ENCODE measurements at regions not wholly inside any gene's neighbourhood (a gene's known extent, or its start where the extent isn't known, plus 50 kb on each side); places are given as distances from the start of the nearest gene placed in this dataset.

DNA sequence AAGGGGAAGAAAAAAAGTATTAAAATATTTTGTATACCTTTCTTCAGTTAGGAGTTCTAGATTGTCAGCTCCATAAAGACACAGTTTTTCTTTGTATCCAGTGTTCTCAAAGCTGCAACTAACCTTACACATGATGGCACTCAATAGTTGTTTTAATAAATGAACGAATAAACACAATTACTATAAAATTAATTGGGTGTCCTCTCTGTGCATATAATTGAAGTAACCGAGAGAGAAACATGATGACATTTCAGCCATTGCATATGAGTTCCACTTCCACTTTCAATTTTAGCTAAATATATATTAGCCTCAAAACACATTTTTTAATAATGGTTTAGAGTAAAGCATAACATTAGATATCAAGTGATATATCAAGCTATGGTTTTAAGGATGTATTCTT, 671.2 kb downstream of the LRFN5 start:
- DNase-seq: no peak

DNA sequence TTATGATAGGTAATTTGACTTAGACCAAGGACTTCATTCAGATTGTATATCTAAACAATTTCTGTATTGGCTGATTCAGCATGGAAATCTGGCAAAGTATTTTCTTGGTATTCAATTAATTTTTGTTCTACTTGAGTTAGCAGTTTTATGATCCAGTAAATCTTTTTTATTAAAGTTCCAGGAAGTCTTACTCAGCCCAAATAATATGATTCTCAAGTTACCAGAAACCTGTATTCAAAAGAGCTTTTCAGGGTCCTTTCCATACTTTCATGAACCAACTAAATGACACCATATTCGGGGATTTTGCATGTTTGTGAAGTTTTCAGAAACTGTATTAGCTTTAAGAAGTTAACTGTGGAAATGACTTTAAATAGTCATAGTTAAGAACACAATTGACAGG, 662.6 kb downstream of the LRFN5 start:
- no peak for DNase-seq

DNA sequence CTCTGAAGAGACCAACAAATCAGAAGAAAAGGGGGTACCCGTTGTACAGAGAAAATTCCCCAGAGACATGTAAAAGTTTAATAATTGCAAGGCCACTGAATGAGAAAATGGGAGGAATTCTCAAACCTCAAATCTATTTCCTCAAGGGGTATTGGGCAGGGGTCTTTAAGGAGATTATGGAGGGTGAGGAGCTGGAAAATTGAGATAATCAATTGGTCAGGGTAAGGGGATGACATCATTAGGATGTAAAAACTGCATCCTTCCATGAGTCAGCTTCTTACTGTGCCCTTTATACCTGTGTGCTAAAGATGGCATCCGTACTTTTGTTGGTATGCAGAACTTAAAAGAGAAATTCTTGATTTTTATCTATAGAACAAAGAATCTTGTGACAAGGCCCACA, 641.5 kb downstream of the LRFN5 start:
- DNase-seq: no peak

DNA sequence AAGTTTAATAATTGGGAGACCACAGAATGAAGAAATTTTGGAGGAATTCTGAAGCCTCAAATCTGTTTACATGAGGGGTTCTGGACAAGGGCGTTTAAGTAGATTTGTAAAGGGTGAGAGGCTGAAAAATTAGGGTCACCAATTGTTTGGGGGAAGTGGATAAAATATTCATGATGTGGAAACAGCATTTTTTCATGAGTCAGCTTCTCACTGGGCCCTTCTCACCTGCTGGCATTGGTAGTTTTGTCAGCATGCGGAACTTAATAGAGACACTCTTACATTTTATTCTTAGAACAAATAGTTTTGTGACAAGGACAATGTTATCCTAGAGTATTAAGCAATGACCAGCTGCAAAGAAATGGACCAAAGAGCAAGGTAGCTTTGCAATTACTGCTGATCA, 634.4 kb downstream of the LRFN5 start:
- DNase-seq: no peak

DNA sequence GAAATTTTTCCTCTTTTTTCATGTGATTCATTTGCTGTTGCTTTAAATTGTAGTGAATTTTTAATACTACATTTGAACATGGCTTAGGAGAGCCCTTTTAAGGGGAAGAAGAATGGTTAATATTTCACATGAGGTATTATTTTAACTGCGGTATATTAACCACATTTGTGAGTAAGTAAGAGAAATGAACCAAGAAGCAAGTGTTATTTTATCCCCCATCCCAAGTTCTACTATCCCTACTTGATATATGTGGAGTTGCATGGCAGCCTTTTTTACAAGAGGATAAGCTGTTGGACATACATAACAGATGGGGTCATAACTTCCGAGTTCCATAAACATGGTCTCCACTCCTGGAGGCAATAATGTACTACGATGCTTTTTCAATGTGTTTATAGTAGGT, 623.3 kb downstream of the LRFN5 start:
- DNase-seq: no peak

DNA sequence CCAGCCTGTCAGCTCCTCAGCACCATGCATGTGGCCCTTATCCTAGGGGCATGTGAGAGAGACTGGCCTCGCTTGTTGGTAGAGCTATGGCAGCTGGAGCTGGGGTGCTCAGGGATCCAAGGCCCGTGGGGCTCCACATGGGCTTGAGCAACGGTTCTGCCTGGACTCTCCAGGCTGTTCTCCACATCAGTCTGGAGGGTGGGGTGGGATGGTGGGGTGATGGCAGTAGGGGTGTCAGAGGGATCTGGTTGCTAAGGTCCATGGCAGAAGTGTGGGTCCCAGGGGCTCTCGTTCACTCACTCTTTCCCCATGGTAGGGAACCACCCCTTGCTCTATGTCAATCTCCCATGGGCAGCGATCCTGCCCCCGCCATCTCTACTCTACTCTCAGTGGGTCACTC, 622.6 kb downstream of the LRFN5 start:
- no peak for DNase-seq

DNA sequence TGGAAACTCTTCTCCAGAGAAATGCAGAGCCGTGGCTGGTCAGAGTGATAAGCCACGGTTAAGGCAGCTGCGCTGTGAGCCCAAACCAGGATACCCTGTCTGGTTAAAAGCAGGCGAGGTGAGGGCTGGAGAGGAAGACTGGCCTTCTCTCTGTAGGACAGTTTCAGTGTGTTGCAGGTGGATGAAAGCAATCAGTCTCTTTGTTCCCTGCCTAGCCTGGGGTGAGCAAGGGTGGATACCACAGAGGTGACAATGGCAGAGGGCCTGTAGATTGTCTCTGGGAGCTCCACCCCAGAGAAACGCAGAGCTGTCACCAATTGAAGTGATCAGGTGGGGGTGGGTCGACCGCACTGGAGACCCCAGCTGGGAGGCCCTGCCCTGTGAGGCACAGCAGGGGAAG, 621.9 kb downstream of the LRFN5 start:
- no peak for DNase-seq

DNA sequence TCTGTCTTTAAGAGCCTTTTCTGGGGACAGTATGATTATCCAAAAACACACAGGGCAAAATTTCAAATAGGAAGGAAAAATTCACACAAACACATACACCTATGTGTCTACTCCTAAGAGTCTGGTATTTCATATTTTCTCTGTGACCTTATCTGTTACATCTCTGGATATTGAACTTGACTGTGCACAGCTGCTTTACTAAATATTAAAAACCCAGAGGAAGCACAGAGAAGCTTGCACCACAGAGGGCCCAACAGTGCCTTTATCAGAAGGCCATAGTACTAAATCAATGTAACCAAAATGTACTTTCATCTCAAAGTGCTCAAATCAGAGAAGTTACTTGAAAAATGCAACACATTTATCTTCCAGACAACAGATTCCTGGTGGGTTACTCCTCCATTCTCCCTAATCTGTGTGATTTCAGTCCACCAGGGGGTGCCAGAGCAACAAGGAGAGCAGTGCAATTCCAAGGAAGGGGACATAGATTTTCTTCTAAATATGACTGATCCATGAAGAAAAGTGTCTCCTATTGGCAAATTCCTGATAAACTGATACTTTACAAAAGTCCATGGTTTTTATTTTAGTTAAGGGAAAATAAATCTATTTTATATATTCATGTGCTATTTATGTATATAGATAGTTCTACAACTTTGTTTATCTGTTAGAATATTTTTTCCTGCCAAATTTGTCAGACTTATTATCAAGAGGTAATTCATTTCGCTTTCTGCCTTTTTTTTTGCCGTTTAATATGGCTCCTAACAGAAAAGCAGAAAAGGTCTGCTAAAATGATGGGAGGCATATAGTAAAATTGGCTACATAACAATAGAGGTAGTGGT, 617.6 kb downstream of the LRFN5 start:
- peak; percentile 72 for DNase-seq

DNA sequence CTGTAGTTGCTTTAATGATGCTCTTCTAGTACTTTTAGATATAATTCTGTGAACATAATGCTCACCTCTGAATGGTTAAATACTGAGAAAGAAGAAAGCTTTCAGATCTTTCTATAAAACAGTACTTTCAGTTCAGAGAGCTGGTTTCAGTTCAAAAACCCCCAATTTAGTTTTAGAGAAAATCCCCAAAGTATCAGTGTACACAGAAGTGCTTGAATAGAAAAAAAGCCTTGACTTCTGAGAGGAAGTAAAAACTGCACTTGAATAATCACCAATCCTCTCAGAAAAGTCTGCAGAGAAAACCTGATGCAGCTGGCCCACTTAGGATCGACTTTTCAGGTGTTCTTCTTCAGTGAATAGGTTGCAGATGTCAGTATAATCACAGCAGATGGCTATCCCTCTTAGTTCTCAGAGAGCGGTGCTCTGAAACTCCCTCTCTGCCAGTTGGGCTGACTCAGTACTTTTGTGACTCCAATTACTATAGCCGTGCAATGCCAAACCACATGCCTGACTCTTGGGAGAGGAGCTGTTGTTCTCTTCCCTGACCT, 616.3 kb downstream of the LRFN5 start:
- DNase-seq: peak; percentile 95

DNA sequence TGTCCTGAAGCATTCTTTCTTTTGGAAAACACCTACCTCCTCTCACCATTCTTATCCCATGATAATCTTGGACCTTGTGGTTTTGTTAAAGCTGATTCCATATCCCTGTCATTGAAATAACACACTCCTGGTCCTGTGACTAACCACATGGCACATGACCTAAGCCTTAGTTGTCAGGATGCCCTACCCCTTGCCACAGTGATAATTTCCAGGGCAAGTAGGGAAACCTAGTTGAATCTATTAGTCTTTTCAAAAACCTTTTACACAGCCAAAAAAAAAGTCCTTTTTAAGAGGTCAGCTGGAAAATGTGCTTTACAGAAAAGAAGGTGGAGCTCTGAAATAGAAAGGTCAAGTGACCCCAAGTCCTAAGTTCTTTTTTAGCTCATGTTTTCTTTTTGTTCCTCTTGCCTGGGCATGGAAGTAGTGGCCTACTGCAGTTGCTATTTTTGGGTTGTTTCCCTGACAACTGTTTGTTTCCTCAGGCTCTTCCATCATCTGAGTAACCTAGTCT, 608.4 kb downstream of the LRFN5 start:
- no peak for DNase-seq

DNA sequence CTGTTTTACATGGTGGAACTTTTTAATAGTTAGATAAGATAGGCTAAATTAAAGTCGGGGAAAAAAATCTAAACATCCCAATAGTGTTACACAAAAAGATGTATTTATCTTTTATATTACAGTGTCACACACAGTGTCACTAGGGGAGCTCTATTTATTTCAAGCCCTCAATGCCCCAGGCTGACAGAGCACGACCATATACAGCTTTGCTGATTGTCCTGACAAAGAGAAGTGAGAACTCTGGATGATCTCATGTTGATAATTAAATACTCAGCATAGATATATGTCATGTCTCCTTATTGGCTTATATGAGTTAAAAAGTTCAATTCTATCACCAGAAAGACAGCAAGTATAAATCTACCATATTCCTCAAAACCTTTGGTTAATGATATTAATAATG, 594.3 kb downstream of the LRFN5 start:
- DNase-seq: no peak

DNA sequence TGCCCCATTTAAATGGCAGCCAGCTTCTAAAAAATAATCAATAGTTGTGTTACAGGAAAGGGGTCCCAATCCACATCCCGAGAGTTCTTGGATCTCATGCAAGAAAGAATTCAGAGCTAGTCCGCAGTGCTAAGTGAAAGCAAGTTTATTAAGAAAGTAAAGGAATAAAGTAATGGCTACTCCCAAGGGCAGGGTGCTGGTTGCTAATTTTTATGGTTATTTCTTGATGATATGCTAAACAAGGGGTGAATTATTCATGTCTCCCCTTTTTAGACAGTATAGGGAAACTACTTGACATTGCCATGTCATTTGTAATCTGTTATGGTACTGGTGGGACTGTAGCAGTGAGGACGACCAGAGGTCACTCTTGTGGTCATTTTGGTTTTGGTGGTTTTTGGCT, 591.3 kb downstream of the LRFN5 start:
- no peak for DNase-seq

DNA sequence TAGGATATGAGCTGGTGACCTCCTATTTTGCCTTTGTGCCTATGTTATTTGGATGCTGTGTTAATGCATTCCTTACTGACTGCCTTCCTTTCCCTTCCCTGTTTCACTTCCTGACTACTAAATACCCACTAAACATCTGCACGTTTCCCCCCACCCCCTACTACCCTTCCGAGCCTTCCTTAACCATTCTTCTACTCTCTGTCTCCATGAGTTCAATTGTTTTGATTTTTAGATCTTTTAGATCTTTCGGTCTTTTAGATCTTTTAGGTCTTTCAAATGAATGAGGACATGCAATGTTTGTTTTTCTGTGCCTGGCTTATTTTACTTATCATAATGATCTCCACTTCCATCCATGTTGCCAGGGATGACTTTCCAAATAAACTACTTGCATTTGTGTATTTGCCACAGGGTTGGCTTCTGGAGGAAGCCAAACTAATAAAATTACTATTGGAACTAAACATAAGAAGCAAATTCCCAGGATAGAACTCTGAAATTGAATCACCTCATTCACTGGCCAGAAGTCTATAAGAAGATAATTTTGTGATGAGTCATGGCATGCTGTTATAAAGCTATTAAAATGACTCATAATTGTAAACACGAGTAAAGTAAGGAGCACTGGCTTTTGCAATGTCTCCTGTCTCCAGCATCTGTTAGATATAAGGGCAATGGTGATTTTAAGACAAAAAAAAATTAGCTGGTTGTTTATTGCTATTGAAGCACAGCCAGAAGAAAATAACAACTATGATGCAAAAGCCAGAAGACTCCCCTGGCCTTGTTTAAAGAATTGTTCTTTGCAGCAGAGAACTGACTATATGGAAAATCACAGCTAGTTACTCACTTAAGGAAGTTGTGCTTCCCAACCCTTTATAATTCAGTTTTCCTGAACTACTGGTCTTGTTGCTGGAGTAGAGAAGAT, 586.3 kb downstream of the LRFN5 start:
- peak; percentile 31 for DNase-seq

DNA sequence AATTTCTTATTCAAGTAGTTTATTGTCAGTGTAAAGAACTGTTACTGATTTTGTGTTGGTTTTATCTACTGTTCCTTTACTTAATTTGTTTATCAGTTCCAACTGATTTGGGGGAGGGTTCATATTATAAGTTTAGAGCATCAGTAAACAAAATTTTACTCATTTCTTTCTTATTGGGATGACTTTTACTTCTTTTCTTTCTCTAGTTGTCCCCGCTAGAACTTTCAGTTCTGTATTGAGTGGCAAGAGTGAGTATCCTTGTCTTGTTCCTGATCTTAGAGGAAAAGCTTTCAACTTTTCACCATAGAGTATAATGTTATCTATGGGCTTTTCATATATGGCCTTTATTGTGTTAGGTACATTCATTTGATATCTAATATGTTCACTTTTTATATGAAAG, 584.1 kb downstream of the LRFN5 start:
- no peak for DNase-seq

DNA sequence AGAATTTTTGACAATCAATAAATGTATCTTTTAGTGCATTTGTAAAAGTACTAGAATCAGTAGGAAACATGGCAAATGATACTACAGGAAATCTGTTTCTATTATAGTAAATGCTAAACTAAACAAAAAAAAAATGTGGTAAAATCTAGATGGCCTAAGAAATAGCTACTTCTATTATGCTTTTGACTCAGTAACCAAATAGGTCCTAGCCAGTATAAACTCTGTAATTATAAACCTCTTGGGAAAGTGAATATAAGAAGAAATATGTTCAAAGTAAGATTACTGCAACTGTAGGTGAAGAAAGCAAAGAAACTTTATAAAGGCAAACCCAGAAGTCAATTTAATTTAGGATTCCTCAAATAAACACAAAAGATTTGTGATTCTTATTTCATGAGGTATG, 581.2 kb downstream of the LRFN5 start:
- no peak for DNase-seq

DNA sequence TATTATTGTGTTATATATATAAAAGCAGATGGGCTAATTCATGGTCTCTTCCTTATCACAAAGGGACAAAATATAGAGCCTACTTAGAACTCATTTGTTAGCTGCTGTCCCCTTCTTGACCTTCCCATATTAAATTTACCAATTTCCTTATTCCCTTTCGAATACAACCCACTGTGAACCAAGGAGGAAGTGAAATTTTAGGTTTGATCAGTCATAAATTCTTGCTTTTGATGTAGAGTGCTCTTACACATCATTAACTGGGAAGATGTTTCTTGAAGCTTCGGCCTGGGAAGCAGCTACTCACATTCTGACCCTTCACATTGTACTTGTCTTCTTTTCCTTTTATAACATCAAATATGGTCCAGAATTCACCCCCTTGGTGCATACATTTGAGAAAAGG, 579.0 kb downstream of the LRFN5 start:
- no peak for DNase-seq

DNA sequence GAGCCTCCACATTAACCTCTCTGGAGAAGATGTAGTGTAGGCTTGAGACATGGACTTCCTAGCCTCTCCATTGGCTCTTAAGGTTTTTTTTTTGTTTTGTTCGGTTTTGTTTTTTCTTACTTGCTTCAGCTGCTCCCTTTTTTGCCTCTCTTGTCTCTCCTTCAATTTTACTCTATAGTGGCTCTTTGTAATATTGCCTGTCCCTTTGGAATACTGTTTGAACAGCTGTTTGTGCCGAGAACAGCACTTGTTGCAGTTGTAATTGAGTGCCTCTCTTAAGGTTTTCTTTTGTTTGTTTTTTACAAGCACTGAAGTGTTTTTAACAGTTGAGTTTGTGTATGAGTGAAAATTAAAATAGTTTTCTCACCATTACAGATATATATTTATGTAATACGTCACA, 567.7 kb downstream of the LRFN5 start:
- no peak for DNase-seq

DNA sequence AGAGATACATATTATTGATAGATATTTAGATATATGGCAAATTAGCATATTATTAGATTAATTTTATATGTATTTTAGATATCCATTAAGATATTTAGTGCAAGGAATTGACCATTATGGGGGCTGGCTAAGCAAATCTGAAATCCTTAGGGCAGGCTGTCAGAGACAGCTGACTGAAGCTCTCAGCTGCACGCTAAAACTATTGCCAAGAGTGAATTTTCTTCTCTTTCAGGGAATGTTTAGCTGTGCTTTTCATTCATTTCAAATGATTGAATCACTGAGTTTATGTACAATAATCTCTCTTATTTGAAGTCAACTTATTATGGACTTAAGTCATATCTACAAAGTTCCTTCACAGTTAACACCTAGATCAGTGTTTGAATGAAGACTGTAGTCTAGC, 566.5 kb downstream of the LRFN5 start:
- DNase-seq: no peak

DNA sequence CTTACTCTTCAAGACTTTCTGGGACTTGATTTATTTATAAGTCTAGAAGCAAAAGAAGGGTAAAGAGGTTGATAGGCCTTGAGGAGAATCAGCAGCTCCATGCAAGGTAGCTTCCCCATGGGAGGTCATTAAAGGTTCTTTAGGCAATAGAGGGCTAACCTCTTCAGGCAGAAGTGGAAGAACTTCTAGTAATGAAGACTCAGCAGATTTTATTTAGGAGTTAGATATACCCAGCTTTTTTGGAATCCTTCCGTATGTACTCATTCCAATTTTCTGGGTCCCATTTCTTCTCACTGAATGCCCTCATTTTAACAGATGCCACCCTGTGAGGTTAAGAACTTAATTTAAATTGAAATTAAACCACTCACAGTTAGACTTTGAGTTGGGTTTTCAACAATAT, 565.6 kb downstream of the LRFN5 start:
- no peak for DNase-seq

DNA sequence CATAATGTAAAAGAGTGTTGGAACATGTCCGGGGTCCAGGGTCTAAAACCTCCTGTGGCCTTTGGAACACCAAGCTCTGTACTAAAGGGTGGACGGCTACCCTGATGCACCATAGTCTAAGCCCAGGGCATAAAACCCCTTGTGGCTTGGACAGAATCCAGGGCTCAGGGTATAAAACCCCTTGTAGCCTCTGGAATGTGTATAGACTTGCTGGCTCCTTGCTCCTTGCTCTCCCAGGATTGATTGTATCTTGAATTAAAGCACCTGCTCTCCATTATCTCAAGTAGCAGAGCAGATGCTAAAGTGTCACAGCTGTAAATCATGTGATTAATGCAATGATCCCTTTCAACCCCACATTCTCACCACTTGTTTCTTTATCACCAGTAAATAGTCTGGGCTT, 556.5 kb downstream of the LRFN5 start:
- DNase-seq: peak; percentile 81

DNA sequence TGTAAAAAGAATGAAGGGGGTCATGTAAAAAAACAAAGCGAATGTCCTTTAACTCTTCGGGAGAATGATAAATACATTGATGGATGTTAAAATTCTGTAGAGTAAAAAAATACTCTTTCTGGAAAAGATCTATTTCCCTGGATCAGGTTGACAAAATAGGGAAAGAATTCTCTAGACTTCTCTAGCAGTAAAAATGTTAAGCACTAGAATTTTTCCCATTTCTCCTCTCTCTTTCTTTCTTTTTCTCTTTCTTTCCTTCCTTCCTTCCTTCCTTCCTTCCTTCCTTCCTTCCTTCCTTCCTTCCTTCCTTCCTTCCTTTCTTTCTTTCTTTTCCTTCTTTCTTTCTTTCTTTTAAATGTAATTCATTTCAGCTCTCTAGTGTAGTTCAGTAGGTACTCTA, 552.5 kb downstream of the LRFN5 start:
- no peak for DNase-seq

DNA sequence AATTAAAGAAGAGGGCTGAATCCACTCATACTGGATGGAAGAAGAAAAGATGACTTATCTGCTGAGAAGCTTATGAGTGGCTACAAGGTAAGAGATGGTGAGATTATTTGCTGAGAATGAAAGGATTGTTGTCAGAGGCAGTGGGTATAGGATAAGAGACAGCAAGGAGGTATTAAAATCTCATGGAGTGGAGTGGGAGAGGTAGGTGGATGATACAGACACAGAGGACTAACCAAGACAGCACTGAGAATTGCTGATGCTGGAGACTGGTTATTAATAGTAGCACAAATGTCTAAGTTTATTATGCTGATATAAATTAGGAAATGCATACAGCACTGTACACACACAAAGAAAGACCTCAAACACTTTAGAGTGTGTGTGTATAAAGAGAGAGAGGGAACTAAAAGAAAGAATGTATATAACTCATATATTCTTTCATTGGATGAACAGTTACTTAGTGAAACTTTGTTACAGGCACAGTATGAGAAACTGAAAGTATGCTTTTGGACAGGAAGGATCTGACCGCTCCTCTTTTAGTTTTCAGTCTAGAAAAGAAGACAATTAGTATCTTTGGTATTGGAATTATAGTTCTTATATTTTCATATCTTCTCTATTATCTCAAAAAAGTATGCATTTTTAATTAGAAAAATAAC, 543.1 kb downstream of the LRFN5 start:
- DNase-seq: no peak

DNA sequence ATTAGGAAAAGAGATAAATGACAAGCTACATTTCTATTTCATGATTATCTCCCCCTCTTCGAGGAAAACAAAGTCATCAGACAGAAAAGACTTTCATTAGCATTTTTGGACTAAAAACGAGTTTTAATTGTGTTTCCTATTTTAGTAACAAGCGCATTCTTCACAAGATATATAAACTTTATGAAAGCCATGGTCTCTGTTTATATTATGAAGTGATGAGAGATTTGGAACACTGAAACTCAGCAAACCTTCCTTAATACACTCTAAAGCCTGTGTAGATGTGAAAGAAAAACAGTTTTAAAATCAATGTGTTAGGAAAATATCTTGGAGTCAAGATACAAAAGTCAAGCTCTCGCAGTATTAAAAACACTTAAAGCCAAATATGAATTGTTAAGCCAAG, 539.1 kb downstream of the LRFN5 start:
- DNase-seq: no peak
